ENCODE measurements at regions not wholly inside any gene's neighbourhood (a gene's known extent, or its start where the extent isn't known, plus 50 kb on each side); places are given as distances from the start of the nearest gene placed in this dataset.
A peak's percentile ranks its signal among the peaks of the same experiment; 100 is the strongest.

- Histone ChIP-seq H3K4me2 (no peak overlapping the region), H3K27ac (ENCODE audit: low read depth) (no peak overlapping the region), H3K4me1 (ENCODE audit: insufficient read depth) (peaks cover 4% of the 10 kb centered on the region; the same call in 1 of the 2 replicates), H3K9me2 (ENCODE audit: insufficient read depth) (no peaks in the 10 kb centered on the region), H2AFZ (0 out of 2 replicates have a peak overlapping the region, but pooled peaks have one; percentile 1), H3K27me3 (ENCODE audit: insufficient read depth) (no peaks in the 10 kb centered on the region), H3K36me3 (ENCODE audit: insufficient read depth) (no peaks in the 10 kb centered on the region), H4K20me1 (replicated peaks; ENCODE audit: insufficient read depth) (no peaks in the 10 kb centered on the region), H3F3A (replicated peaks; ENCODE audit: low read depth) (no peaks in the 10 kb centered on the region), H3K79me2 (replicated peaks; ENCODE audit: insufficient read depth) (no peaks in the 10 kb centered on the region), H3K4me3 (no peak overlapping the region)
- Mint-ChIP-seq H3K27me3 (ENCODE audit: insufficient read depth, low read depth, poor library complexity) (peaks cover 4% of the 10 kb centered on the region), H3K27ac (no peak overlapping the region), H3K36me3 (ENCODE audit: low read depth) (peaks cover 16% of the 10 kb centered on the region; the same call in 2 of the 3 replicates), H3K4me1 (peaks cover 17% of the 10 kb centered on the region), H3K9me3 (peaks cover 4% of the 10 kb centered on the region; the same call in 1 of the 3 replicates), H3K4me3 (no peak overlapping the region)
- ATAC-seq (no peak), DNase-seq (ENCODE audit: low spot score) (no peak)
- TF ChIP-seq, protein P1, sequence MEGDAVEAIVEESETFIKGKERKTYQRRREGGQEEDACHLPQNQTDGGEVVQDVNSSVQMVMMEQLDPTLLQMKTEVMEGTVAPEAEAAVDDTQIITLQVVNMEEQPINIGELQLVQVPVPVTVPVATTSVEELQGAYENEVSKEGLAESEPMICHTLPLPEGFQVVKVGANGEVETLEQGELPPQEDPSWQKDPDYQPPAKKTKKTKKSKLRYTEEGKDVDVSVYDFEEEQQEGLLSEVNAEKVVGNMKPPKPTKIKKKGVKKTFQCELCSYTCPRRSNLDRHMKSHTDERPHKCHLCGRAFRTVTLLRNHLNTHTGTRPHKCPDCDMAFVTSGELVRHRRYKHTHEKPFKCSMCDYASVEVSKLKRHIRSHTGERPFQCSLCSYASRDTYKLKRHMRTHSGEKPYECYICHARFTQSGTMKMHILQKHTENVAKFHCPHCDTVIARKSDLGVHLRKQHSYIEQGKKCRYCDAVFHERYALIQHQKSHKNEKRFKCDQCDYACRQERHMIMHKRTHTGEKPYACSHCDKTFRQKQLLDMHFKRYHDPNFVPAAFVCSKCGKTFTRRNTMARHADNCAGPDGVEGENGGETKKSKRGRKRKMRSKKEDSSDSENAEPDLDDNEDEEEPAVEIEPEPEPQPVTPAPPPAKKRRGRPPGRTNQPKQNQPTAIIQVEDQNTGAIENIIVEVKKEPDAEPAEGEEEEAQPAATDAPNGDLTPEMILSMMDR (conservative IDR thresholded peaks at IDR 0.05; ENCODE audit: low read depth in 2 of 2), result no peak
- TF ChIP-seq CREB1 (CRISPR knock-in tag; IDR thresholded peaks at IDR 0.05; ENCODE audit: low read depth), result peak; percentile 8; the same call in 1 of the 2 replicates
Measured at GRCh38 chr13:104460554-104460953, 1394.3 kb upstream of the SLC10A2 start.

DNA sequence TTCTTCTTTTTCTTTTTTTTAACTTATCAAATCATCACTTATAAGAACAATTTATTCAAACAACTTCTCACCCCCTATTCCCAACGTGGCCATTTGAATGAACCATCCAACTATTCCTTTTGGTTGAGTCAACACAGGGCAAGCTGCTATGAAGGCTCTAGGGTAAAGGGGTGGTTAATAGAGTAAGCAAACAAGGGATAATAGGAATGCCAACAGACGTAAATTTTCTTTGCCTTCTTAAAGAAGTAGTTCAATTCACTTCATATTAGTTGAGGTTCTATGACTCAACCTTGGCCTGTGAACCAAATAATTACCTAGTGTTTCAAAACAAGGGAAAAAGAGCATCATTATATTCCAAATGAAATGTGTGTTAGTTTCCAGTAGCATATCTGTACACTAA is 1383.8 kb upstream of the SLC10A2 start:
- no peaks in the 10 kb centered on the region for H3K27me3 ChIP-seq (ENCODE audit: insufficient read depth)
- no peaks in the 10 kb centered on the region; the same call in 1 of the 2 replicates for H3K4me1 ChIP-seq (ENCODE audit: insufficient read depth)
- no peaks in the 10 kb centered on the region for H4K20me1 ChIP-seq (replicated peaks; ENCODE audit: insufficient read depth)
- Mint-ChIP-seq H3K36me3 (ENCODE audit: low read depth) (peaks cover 5% of the 10 kb centered on the region; the same call in 2 of the 3 replicates), H3K4me3 (no peak overlapping the region), H3K4me1 (peaks cover 5% of the 10 kb centered on the region; the same call in 2 of the 3 replicates), H3K27ac (no peak overlapping the region), H3K27me3 (ENCODE audit: insufficient read depth, low read depth, poor library complexity) (peaks cover 2% of the 10 kb centered on the region), H3K9me3 (peaks cover 18% of the 10 kb centered on the region)
- no peak overlapping the region for H3K4me2 ChIP-seq
- no peaks in the 10 kb centered on the region for H3K79me2 ChIP-seq (replicated peaks; ENCODE audit: insufficient read depth)
- no peak for ATAC-seq
- no peaks in the 10 kb centered on the region for H3F3A ChIP-seq (replicated peaks; ENCODE audit: low read depth)
- no peaks in the 10 kb centered on the region for H3K36me3 ChIP-seq (ENCODE audit: insufficient read depth)
- no peak for DNase-seq (ENCODE audit: low spot score)
- no peak overlapping the region for H3K27ac ChIP-seq (ENCODE audit: low read depth)
- H3K9me2 ChIP-seq (ENCODE audit: insufficient read depth), result no peaks in the 10 kb centered on the region
- no peak overlapping the region for H2AFZ ChIP-seq
- H3K4me3 ChIP-seq, result no peak overlapping the region
- TF ChIP-seq, protein P2, sequence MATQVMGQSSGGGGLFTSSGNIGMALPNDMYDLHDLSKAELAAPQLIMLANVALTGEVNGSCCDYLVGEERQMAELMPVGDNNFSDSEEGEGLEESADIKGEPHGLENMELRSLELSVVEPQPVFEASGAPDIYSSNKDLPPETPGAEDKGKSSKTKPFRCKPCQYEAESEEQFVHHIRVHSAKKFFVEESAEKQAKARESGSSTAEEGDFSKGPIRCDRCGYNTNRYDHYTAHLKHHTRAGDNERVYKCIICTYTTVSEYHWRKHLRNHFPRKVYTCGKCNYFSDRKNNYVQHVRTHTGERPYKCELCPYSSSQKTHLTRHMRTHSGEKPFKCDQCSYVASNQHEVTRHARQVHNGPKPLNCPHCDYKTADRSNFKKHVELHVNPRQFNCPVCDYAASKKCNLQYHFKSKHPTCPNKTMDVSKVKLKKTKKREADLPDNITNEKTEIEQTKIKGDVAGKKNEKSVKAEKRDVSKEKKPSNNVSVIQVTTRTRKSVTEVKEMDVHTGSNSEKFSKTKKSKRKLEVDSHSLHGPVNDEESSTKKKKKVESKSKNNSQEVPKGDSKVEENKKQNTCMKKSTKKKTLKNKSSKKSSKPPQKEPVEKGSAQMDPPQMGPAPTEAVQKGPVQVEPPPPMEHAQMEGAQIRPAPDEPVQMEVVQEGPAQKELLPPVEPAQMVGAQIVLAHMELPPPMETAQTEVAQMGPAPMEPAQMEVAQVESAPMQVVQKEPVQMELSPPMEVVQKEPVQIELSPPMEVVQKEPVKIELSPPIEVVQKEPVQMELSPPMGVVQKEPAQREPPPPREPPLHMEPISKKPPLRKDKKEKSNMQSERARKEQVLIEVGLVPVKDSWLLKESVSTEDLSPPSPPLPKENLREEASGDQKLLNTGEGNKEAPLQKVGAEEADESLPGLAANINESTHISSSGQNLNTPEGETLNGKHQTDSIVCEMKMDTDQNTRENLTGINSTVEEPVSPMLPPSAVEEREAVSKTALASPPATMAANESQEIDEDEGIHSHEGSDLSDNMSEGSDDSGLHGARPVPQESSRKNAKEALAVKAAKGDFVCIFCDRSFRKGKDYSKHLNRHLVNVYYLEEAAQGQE (IDR thresholded peaks at IDR 0.05; ENCODE audit: unreplicated experiment), result no peak
- TF ChIP-seq EZH2phosphoT487 (IDR thresholded peaks at IDR 0.05; ENCODE audit: unreplicated experiment), result no peak
- TF ChIP-seq CREB1 (CRISPR knock-in tag; IDR thresholded peaks at IDR 0.05; ENCODE audit: low read depth), result no peak
- no peak for TF ChIP-seq ZNF114 (CRISPR knock-in tag; IDR thresholded peaks at IDR 0.05)
- TF ChIP-seq, protein P3, sequence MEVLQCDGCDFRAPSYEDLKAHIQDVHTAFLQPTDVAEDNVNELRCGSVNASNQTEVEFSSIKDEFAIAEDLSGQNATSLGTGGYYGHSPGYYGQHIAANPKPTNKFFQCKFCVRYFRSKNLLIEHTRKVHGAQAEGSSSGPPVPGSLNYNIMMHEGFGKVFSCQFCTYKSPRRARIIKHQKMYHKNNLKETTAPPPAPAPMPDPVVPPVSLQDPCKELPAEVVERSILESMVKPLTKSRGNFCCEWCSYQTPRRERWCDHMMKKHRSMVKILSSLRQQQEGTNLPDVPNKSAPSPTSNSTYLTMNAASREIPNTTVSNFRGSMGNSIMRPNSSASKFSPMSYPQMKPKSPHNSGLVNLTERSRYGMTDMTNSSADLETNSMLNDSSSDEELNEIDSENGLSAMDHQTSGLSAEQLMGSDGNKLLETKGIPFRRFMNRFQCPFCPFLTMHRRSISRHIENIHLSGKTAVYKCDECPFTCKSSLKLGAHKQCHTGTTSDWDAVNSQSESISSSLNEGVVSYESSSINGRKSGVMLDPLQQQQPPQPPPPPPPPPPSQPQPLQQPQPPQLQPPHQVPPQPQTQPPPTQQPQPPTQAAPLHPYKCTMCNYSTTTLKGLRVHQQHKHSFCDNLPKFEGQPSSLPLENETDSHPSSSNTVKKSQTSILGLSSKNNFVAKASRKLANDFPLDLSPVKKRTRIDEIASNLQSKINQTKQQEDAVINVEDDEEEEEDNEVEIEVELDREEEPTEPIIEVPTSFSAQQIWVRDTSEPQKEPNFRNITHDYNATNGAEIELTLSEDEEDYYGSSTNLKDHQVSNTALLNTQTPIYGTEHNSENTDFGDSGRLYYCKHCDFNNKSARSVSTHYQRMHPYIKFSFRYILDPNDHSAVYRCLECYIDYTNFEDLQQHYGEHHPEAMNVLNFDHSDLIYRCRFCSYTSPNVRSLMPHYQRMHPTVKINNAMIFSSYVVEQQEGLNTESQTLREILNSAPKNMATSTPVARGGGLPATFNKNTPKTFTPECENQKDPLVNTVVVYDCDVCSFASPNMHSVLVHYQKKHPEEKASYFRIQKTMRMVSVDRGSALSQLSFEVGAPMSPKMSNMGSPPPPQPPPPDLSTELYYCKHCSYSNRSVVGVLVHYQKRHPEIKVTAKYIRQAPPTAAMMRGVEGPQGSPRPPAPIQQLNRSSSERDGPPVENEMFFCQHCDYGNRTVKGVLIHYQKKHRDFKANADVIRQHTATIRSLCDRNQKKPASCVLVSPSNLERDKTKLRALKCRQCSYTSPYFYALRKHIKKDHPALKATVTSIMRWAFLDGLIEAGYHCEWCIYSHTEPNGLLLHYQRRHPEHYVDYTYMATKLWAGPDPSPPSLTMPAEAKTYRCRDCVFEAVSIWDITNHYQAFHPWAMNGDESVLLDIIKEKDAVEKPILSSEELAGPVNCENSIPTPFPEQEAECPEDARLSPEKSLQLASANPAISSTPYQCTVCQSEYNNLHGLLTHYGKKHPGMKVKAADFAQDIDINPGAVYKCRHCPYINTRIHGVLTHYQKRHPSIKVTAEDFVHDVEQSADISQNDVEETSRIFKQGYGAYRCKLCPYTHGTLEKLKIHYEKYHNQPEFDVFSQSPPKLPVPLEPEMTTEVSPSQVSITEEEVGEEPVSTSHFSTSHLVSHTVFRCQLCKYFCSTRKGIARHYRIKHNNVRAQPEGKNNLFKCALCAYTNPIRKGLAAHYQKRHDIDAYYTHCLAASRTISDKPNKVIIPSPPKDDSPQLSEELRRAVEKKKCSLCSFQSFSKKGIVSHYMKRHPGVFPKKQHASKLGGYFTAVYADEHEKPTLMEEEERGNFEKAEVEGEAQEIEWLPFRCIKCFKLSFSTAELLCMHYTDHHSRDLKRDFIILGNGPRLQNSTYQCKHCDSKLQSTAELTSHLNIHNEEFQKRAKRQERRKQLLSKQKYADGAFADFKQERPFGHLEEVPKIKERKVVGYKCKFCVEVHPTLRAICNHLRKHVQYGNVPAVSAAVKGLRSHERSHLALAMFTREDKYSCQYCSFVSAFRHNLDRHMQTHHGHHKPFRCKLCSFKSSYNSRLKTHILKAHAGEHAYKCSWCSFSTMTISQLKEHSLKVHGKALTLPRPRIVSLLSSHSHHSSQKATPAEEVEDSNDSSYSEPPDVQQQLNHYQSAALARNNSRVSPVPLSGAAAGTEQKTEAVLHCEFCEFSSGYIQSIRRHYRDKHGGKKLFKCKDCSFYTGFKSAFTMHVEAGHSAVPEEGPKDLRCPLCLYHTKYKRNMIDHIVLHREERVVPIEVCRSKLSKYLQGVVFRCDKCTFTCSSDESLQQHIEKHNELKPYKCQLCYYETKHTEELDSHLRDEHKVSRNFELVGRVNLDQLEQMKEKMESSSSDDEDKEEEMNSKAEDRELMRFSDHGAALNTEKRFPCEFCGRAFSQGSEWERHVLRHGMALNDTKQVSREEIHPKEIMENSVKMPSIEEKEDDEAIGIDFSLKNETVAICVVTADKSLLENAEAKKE (CRISPR knock-in tag; IDR thresholded peaks at IDR 0.05), result no peak
- no peak for TF ChIP-seq ZNF331 (CRISPR knock-in tag; IDR thresholded peaks at IDR 0.05; ENCODE audit: low read depth)
- TF ChIP-seq NANOG (IDR thresholded peaks at IDR 0.05; ENCODE audit: borderline replicate concordance), result no peak
- no peak for TF ChIP-seq STAT1 (IDR thresholded peaks at IDR 0.05; ENCODE audit: unreplicated experiment)

All from GM23338 (cell line).